NB4 (cell line): ENCODE measurements at regions not wholly inside any gene's neighbourhood (a gene's known extent, or its start where the extent isn't known, plus 50 kb on each side); places are given as distances from the start of the nearest gene placed in this dataset.

Source experiments
- CTCF ChIP-seq: IDR thresholded peaks from one replicate; pipeline ENCODE4 v1.5.1; 2012; ENCODE audit warnings: low read depth, low read length
- MYC ChIP-seq: IDR thresholded peaks from 2 replicates; pipeline ENCODE4 v1.6.1; 2011; ENCODE audit warnings: low read depth, low read length
- POLR2A ChIP-seq: IDR thresholded peaks from 2 replicates; pipeline ENCODE4 v1.6.1; 2011; ENCODE audit warnings: mild to moderate bottlenecking; ENCODE audit not compliant: insufficient read length; ENCODE audit errors: extremely low read depth
- TF ChIP-seq, protein P1 (sequence below): IDR thresholded peaks from 2 replicates; pipeline ENCODE4 v1.6.1; 2011; ENCODE audit warnings: low read depth, low read length

DNA sequence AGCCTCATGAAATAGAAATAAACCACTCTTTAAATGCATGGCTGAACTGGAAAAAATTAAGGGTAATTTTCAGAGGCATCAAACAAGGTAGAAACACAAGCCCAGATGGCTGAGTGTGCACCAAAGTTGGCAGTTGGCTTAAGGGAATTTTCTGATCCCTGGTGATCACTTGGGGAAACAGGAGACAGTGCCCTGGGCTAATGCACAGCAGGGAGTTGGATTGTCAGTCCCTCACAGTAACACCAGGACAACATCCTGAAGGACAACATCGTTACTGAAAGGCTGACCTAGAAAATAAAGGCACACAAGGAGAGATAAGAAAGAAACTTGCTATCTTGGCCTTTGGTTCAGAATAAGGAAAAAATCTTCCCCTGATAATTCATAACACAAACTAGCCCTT is 417.0 kb downstream of the SLC4A3 start:
- TF ChIP-seq POLR2A (no peak), CTCF (no peak), MYC (no peak)
- TF ChIP-seq, protein P1, sequence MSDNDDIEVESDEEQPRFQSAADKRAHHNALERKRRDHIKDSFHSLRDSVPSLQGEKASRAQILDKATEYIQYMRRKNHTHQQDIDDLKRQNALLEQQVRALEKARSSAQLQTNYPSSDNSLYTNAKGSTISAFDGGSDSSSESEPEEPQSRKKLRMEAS: no peak
